Superior temporal gyrus (tissue), 1 donor: ENCODE measurements at regions not wholly inside any gene's neighbourhood (a gene's known extent, or its start where the extent isn't known, plus 50 kb on each side); places are given as distances from the start of the nearest gene placed in this dataset.
"Not testable (repeated sequence)": the region's sequence is repeated elsewhere in the genome, so short reads cannot be mapped to it uniquely, and the experiment has no call there.

Source experiments
- DNase-seq: peaks from one replicate; pipeline ENCODE4 v3.0.0-alpha.2; 2016; ENCODE audit errors: extremely low spot score

GRCh38 chr13:74730556-74731331, 596.5 kb upstream of the KLF12 start:
- no peak for DNase-seq

GRCh38 chr13:74726206-74726605, 592.0 kb upstream of the KLF12 start:
- no peak for DNase-seq

- not testable (repeated sequence) for DNase-seq
Measured at GRCh38 chr13:74718232-74718842, 584.1 kb upstream of the KLF12 start.

- no peak for DNase-seq
Measured at GRCh38 chr13:74715718-74716117, 581.5 kb upstream of the KLF12 start.

GRCh38 chr13:74710006-74710405, 575.8 kb upstream of the KLF12 start:
- no peak for DNase-seq

- no peak for DNase-seq
Measured at GRCh38 chr13:74709226-74709625, 575.0 kb upstream of the KLF12 start.

- no peak for DNase-seq
Measured at GRCh38 chr13:74708629-74709028, 574.4 kb upstream of the KLF12 start.

GRCh38 chr13:74707291-74707690, 573.1 kb upstream of the KLF12 start:
- no peak for DNase-seq

GRCh38 chr13:74706801-74707200, 572.6 kb upstream of the KLF12 start:
- no peak for DNase-seq

- no peak for DNase-seq
Measured at GRCh38 chr13:74705438-74705837, 571.2 kb upstream of the KLF12 start.

- DNase-seq, result no peak
Measured at GRCh38 chr13:74703855-74704387, 569.7 kb upstream of the KLF12 start.

- DNase-seq, result no peak
Measured at GRCh38 chr13:74696148-74696922, 562.1 kb upstream of the KLF12 start.

- DNase-seq, result no peak
Measured at GRCh38 chr13:74695021-74695800, 561.0 kb upstream of the KLF12 start.

- DNase-seq, result no peak
Measured at GRCh38 chr13:74687442-74688182, 553.4 kb upstream of the KLF12 start.

GRCh38 chr13:74683411-74683810, 549.2 kb upstream of the KLF12 start:
- no peak for DNase-seq

GRCh38 chr13:74682746-74683145, 548.5 kb upstream of the KLF12 start:
- no peak for DNase-seq

- DNase-seq, result no peak
Measured at GRCh38 chr13:74681891-74682290, 547.7 kb upstream of the KLF12 start.

GRCh38 chr13:74678308-74678965, 544.2 kb upstream of the KLF12 start:
- DNase-seq, result no peak

GRCh38 chr13:74675972-74676371, 541.8 kb upstream of the KLF12 start:
- no peak for DNase-seq

- no peak for DNase-seq
Measured at GRCh38 chr13:74675182-74675581, 541.0 kb upstream of the KLF12 start.
